ENCODE measurements at regions not wholly inside any gene's neighbourhood (a gene's known extent, or its start where the extent isn't known, plus 50 kb on each side); places are given as distances from the start of the nearest gene placed in this dataset.

- no peak for TF ChIP-seq CEBPB (IDR thresholded peaks at IDR 0.05)
- TF ChIP-seq MAX (IDR thresholded peaks at IDR 0.05) = no peak
- no peak for TF ChIP-seq YY1 (IDR thresholded peaks at IDR 0.05; ENCODE audit: low read depth)
- TF ChIP-seq TEAD4 (IDR thresholded peaks at IDR 0.05) = no peak
- no peak for TF ChIP-seq USF1 (IDR thresholded peaks at IDR 0.05)
- TF ChIP-seq FOXM1 (IDR thresholded peaks at IDR 0.05; ENCODE audit: borderline replicate concordance, low read depth) = no peak
- no peak for TF ChIP-seq EP300 (IDR thresholded peaks at IDR 0.05; ENCODE audit: borderline replicate concordance)
- no peak for TF ChIP-seq NFIC (IDR thresholded peaks at IDR 0.05)
- TF ChIP-seq REST (IDR thresholded peaks at IDR 0.05; ENCODE audit: low read depth) = no peak
Measured at GRCh38 chrX:104419211-104419610, 146.8 kb upstream of the IL1RAPL2 start.
